Activated CD8-positive, alpha-beta T cell treated with anti-CD3 and anti-CD28 coated beads for 36 hours (primary cell): ENCODE measurements at regions not wholly inside any gene's neighbourhood (a gene's known extent, or its start where the extent isn't known, plus 50 kb on each side); places are given as distances from the start of the nearest gene placed in this dataset.

ENCODE experiments used
- ATAC-seq: fragments of 200-7000 bp; cut with Tn5 transposase; one replicate; pipeline ENCODE4 v1.10.0; 2021; ENCODE audit warnings: mild to moderate bottlenecking, moderate library complexity
- CTCF ChIA-PET: fragments of 350-600 bp; sonication (Branson Sonifier 250); formaldehyde crosslinking; loops from one replicate; lab custom pipeline; 2021; ENCODE audit warnings: antibody characterized with exemption; lab: Charles Lee
- POLR2A ChIA-PET: fragments of 350-600 bp; sonication (Branson Sonifier 250); formaldehyde crosslinking; loops from one replicate; lab custom pipeline; 2021; ENCODE audit warnings: antibody characterized with exemption; lab: Charles Lee
- DNase-seq: peaks from one replicate; pipeline ENCODE4 v3.0.0-alpha.2; 2020
- H3K27ac Mint-ChIP-seq: one replicate; pipeline ENCODE4 v1.8.0; 2021; ENCODE audit warnings: mild to moderate bottlenecking, mixed read lengths
- H3K27me3 Mint-ChIP-seq: one replicate; pipeline ENCODE4 v1.8.0; 2021; ENCODE audit warnings: mixed read lengths
- H3K36me3 Mint-ChIP-seq: one replicate; pipeline ENCODE4 v1.8.0; 2021; ENCODE audit warnings: low read depth, mixed read lengths
- H3K4me1 Mint-ChIP-seq: one replicate; pipeline ENCODE4 v1.8.0; 2021; ENCODE audit warnings: low read depth, mixed read lengths
- H3K4me3 Mint-ChIP-seq: one replicate; pipeline ENCODE4 v1.8.0; 2021; ENCODE audit warnings: mild to moderate bottlenecking, moderate library complexity, mixed read lengths
- H3K9me3 Mint-ChIP-seq: one replicate; pipeline ENCODE4 v1.8.0; 2021; ENCODE audit warnings: mixed read lengths
- CTCF ChIP-seq: fragments of 200-600 bp; IDR thresholded peaks from one replicate; pipeline ENCODE4 v1.8.0; 2022; ENCODE audit warnings: antibody characterized with exemption, mild to moderate bottlenecking
- intact Hi-C: fragments of 100-400 bp; cut with micrococcal nuclease; formaldehyde crosslinking; loops from one replicate; pipeline ENCODE4 v1.10.0; 2022

DNA sequence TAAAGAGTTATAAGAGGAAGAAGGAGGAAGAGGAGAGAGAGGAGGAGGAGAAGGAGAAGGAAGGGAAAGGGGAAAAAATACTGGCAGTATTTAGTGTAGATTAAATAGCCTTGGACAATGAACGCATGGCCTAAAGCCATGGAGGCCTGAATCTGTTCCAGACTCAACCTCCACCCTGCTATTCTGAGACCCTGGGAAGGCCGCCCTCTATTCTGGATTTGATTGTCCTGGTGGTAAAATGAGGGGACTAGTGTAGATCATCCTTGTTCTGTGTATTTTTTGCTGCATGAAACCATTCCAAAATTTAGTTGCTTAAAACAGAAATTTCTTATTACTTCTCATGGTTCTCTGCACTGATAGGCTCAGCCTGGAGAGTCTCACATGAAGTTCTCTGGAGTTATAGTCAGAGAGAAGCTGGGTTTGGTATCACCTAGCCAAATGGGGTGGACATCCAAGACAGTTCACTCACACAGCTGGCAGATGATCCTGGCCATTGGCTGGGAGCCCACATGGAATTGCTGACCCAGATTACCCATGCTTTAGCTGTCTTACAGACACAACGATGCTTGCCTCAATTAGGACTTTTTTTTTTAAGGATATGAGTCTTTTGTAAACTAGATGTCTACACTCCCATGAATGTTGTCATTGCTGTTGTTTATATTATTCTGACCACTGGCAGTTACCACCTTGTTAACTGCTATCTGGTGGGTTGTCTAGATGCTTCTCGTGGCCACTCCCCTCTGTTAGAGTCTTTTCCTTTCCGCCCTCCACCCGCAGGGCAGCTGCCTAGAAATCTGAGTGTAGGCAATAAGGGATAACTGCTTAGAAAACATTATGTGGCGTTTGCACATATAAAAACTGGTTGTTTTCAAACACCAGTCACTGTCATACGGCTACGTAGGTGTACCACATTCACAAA, 149.9 kb downstream of the SST start:
- intact Hi-C loops: no loop called here
- no peak for DNase-seq
- H3K36me3 Mint-ChIP-seq: no peaks in the 10 kb centered on the region
- H3K27ac Mint-ChIP-seq: no peak overlapping the region
- peaks cover 8% of the 10 kb centered on the region for H3K27me3 Mint-ChIP-seq
- POLR2A ChIA-PET: no interaction called here
- no peak overlapping the region for H3K4me3 Mint-ChIP-seq
- H3K4me1 Mint-ChIP-seq: no peaks in the 10 kb centered on the region
- no peak for TF ChIP-seq CTCF
- CTCF ChIA-PET: interaction anchor here (0.6 to 1.2 kb wide), 2 partner anchors 33 to 202 kb away, joined by 3 read pairs; no protein-coding TSS in a partner anchor
- no peaks in the 10 kb centered on the region for H3K9me3 Mint-ChIP-seq
- ATAC-seq: no peak

GRCh38 chr3:187519428-187519890, 150.7 kb downstream of the SST start:
- peaks cover 8% of the 10 kb centered on the region for H3K27me3 Mint-ChIP-seq
- no peak overlapping the region for H3K27ac Mint-ChIP-seq

DNA sequence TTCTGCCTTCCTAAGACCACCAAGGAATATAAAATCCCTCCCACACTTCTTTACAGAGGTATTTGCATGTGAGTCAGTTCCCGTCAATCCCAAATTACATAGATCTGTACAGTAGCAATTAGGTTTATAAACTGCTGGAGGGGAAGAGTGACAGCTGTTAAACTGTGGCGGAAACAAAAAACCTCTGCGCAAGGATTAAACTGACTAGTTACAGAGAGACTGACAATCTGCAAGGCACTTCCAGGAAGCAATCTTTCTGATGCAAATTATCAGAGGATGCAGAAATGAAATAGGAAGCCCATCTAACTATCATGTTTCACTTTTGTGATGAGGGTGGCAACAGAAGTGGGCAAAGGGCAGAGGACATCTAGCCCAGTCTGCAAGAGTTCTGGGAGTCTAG, 150.4 kb downstream of the RTP4 start:
- Mint-ChIP-seq H3K27ac (no peak overlapping the region), H3K36me3 (no peaks in the 10 kb centered on the region), H3K27me3 (peaks cover 8% of the 10 kb centered on the region), H3K9me3 (no peaks in the 10 kb centered on the region), H3K4me1 (no peaks in the 10 kb centered on the region), H3K4me3 (no peak overlapping the region)
- intact Hi-C loops: no loop called here
- ChIA-PET POLR2A (no interaction called here), CTCF (no interaction called here)
- ATAC-seq (no peak), DNase-seq (no peak)
- no peak for TF ChIP-seq CTCF

More at GRCh38 chr3:187519428-187519890, 150.7 kb downstream of the SST start:
- no peak for TF ChIP-seq CTCF
- no peaks in the 10 kb centered on the region for H3K4me1 Mint-ChIP-seq
- ChIA-PET CTCF (interaction anchor here (1.2 kb wide), 1 partner anchor 201 kb away, joined by 3 read pairs; no protein-coding TSS in a partner anchor), POLR2A (no interaction called here)
- H3K9me3 Mint-ChIP-seq: no peaks in the 10 kb centered on the region
- intact Hi-C loops: no loop called here
- H3K36me3 Mint-ChIP-seq: no peaks in the 10 kb centered on the region
- no peak overlapping the region for H3K4me3 Mint-ChIP-seq
- ATAC-seq: no peak
- no peak for DNase-seq

DNA sequence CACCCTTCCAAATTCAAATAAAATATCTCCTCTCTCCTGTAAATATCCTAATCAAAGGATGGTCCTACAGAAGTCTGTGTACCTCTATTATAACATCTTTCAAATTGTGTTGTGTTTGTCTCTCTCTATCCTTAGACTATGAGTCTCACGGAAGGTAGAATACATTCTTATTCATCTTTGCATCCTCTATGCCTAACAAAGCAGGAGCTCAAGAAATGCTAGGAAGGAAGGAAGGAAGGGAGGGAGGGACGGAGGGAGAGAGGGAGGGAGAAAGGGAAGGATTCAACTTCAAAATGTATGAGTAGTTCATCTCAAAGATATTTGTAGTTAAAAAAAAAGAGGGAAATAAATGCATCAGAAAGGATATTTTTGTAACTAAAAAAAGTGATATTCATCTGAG, 150.0 kb downstream of the RTP4 start:
- H3K4me1 Mint-ChIP-seq: no peaks in the 10 kb centered on the region
- TF ChIP-seq CTCF: no peak
- no peak overlapping the region for H3K27ac Mint-ChIP-seq
- H3K36me3 Mint-ChIP-seq: no peaks in the 10 kb centered on the region
- no peaks in the 10 kb centered on the region for H3K9me3 Mint-ChIP-seq
- ChIA-PET POLR2A (no interaction called here), CTCF (no interaction called here)
- intact Hi-C loops: no loop called here
- H3K4me3 Mint-ChIP-seq: no peak overlapping the region
- H3K27me3 Mint-ChIP-seq: peaks cover 8% of the 10 kb centered on the region
- ATAC-seq (no peak), DNase-seq (no peak)
